ENCODE measurements at regions not wholly inside any gene's neighbourhood (a gene's known extent, or its start where the extent isn't known, plus 50 kb on each side); places are given as distances from the start of the nearest gene placed in this dataset.

GRCh38 chr2:76378140-76378539 is 667.4 kb upstream of the GCFC2 start:
- Histone ChIP-seq H3K4me3 (ENCODE audit: insufficient read length, low read depth) (no peak overlapping the region), H3K9me3 (ENCODE audit: insufficient read depth, low read length) (no peaks in the 10 kb centered on the region), H3K9ac (ENCODE audit: insufficient read length, low read depth) (no peak overlapping the region), H3K27me3 (ENCODE audit: insufficient read depth, insufficient read length) (no peaks in the 10 kb centered on the region), H3K4me1 (ENCODE audit: insufficient read depth, insufficient read length) (no peaks in the 10 kb centered on the region), H3K36me3 (ENCODE audit: insufficient read depth, insufficient read length, low read length) (no peaks in the 10 kb centered on the region)
- TF ChIP-seq ZNF274 (IDR thresholded peaks at IDR 0.05; ENCODE audit: low read depth, low read length) (no peak), SUZ12 (IDR thresholded peaks at IDR 0.05; ENCODE audit: extremely low read depth, insufficient read depth, insufficient read length) (no peak), YY1 (IDR thresholded peaks at IDR 0.05; ENCODE audit: insufficient read depth, insufficient read length) (no peak)
- DNase-seq (ENCODE audit: low read depth, low spot score), result no peak

GRCh38 chr2:76341439-76341838 is 630.7 kb upstream of the GCFC2 start:
- no peak for DNase-seq (ENCODE audit: low read depth, low spot score)
- Histone ChIP-seq H3K27me3 (ENCODE audit: insufficient read depth, insufficient read length) (no peaks in the 10 kb centered on the region), H3K4me3 (ENCODE audit: insufficient read length, low read depth) (no peak overlapping the region), H3K36me3 (ENCODE audit: insufficient read depth, insufficient read length, low read length) (no peaks in the 10 kb centered on the region), H3K9me3 (ENCODE audit: insufficient read depth, low read length) (no peaks in the 10 kb centered on the region), H3K4me1 (ENCODE audit: insufficient read depth, insufficient read length) (no peaks in the 10 kb centered on the region), H3K9ac (ENCODE audit: insufficient read length, low read depth) (no peak overlapping the region)
- TF ChIP-seq SUZ12 (IDR thresholded peaks at IDR 0.05; ENCODE audit: extremely low read depth, insufficient read depth, insufficient read length) (no peak), YY1 (IDR thresholded peaks at IDR 0.05; ENCODE audit: insufficient read depth, insufficient read length) (no peak), ZNF274 (IDR thresholded peaks at IDR 0.05; ENCODE audit: low read depth, low read length) (no peak)

GRCh38 chr2:76332871-76333270 is 622.2 kb upstream of the GCFC2 start:
- no peak for DNase-seq (ENCODE audit: low read depth, low spot score)
- Histone ChIP-seq H3K9me3 (ENCODE audit: insufficient read depth, low read length) (no peaks in the 10 kb centered on the region), H3K36me3 (ENCODE audit: insufficient read depth, insufficient read length, low read length) (no peaks in the 10 kb centered on the region), H3K4me1 (ENCODE audit: insufficient read depth, insufficient read length) (no peaks in the 10 kb centered on the region), H3K27me3 (ENCODE audit: insufficient read depth, insufficient read length) (no peaks in the 10 kb centered on the region), H3K4me3 (ENCODE audit: insufficient read length, low read depth) (no peak overlapping the region), H3K9ac (ENCODE audit: insufficient read length, low read depth) (no peak overlapping the region)
- no peak for TF ChIP-seq YY1 (IDR thresholded peaks at IDR 0.05; ENCODE audit: insufficient read depth, insufficient read length)
- no peak for TF ChIP-seq ZNF274 (IDR thresholded peaks at IDR 0.05; ENCODE audit: low read depth, low read length)
- no peak for TF ChIP-seq SUZ12 (IDR thresholded peaks at IDR 0.05; ENCODE audit: extremely low read depth, insufficient read depth, insufficient read length)

- H3K36me3 ChIP-seq (ENCODE audit: insufficient read depth, insufficient read length, low read length), result no peaks in the 10 kb centered on the region
- TF ChIP-seq SUZ12 (IDR thresholded peaks at IDR 0.05; ENCODE audit: extremely low read depth, insufficient read depth, insufficient read length), result no peak
- no peak for TF ChIP-seq YY1 (IDR thresholded peaks at IDR 0.05; ENCODE audit: insufficient read depth, insufficient read length)
- no peak for TF ChIP-seq ZNF274 (IDR thresholded peaks at IDR 0.05; ENCODE audit: low read depth, low read length)
- no peaks in the 10 kb centered on the region for H3K9me3 ChIP-seq (ENCODE audit: insufficient read depth, low read length)
- H3K9ac ChIP-seq (ENCODE audit: insufficient read length, low read depth), result no peak overlapping the region
- H3K4me1 ChIP-seq (ENCODE audit: insufficient read depth, insufficient read length), result no peaks in the 10 kb centered on the region
- DNase-seq (ENCODE audit: low read depth, low spot score), result no peak
- H3K27me3 ChIP-seq (ENCODE audit: insufficient read depth, insufficient read length), result no peaks in the 10 kb centered on the region
- no peak overlapping the region for H3K4me3 ChIP-seq (ENCODE audit: insufficient read length, low read depth)
These were observed 620.1 kb upstream of the GCFC2 start for GRCh38 chr2:76330865-76331264.

- H3K4me1 ChIP-seq (ENCODE audit: insufficient read depth, insufficient read length), result no peaks in the 10 kb centered on the region
- TF ChIP-seq ZNF274 (IDR thresholded peaks at IDR 0.05; ENCODE audit: low read depth, low read length), result no peak
- no peak for TF ChIP-seq YY1 (IDR thresholded peaks at IDR 0.05; ENCODE audit: insufficient read depth, insufficient read length)
- no peak for TF ChIP-seq SUZ12 (IDR thresholded peaks at IDR 0.05; ENCODE audit: extremely low read depth, insufficient read depth, insufficient read length)
- no peak overlapping the region for H3K4me3 ChIP-seq (ENCODE audit: insufficient read length, low read depth)
- H3K9ac ChIP-seq (ENCODE audit: insufficient read length, low read depth), result no peak overlapping the region
- H3K36me3 ChIP-seq (ENCODE audit: insufficient read depth, insufficient read length, low read length), result no peaks in the 10 kb centered on the region
- no peaks in the 10 kb centered on the region for H3K9me3 ChIP-seq (ENCODE audit: insufficient read depth, low read length)
- H3K27me3 ChIP-seq (ENCODE audit: insufficient read depth, insufficient read length), result no peaks in the 10 kb centered on the region
- DNase-seq (ENCODE audit: low read depth, low spot score), result no peak
These were observed 615.9 kb upstream of the GCFC2 start for GRCh38 chr2:76326636-76327035.

GRCh38 chr2:76323381-76323780 is 612.7 kb upstream of the GCFC2 start:
- H3K4me3 ChIP-seq (ENCODE audit: insufficient read length, low read depth), result no peak overlapping the region
- DNase-seq (ENCODE audit: low read depth, low spot score), result no peak
- no peaks in the 10 kb centered on the region for H3K36me3 ChIP-seq (ENCODE audit: insufficient read depth, insufficient read length, low read length)
- TF ChIP-seq YY1 (IDR thresholded peaks at IDR 0.05; ENCODE audit: insufficient read depth, insufficient read length) (no peak), SUZ12 (IDR thresholded peaks at IDR 0.05; ENCODE audit: extremely low read depth, insufficient read depth, insufficient read length) (no peak), ZNF274 (IDR thresholded peaks at IDR 0.05; ENCODE audit: low read depth, low read length) (no peak)
- no peaks in the 10 kb centered on the region for H3K27me3 ChIP-seq (ENCODE audit: insufficient read depth, insufficient read length)
- H3K9ac ChIP-seq (ENCODE audit: insufficient read length, low read depth), result no peak overlapping the region
- no peaks in the 10 kb centered on the region for H3K4me1 ChIP-seq (ENCODE audit: insufficient read depth, insufficient read length)
- no peaks in the 10 kb centered on the region for H3K9me3 ChIP-seq (ENCODE audit: insufficient read depth, low read length)

GRCh38 chr2:76320716-76321115 is 610.0 kb upstream of the GCFC2 start:
- H3K4me1 ChIP-seq (ENCODE audit: insufficient read depth, insufficient read length), result no peaks in the 10 kb centered on the region
- no peak for DNase-seq (ENCODE audit: low read depth, low spot score)
- H3K36me3 ChIP-seq (ENCODE audit: insufficient read depth, insufficient read length, low read length), result no peaks in the 10 kb centered on the region
- H3K4me3 ChIP-seq (ENCODE audit: insufficient read length, low read depth), result no peak overlapping the region
- H3K9me3 ChIP-seq (ENCODE audit: insufficient read depth, low read length), result no peaks in the 10 kb centered on the region
- TF ChIP-seq YY1 (IDR thresholded peaks at IDR 0.05; ENCODE audit: insufficient read depth, insufficient read length) (no peak), ZNF274 (IDR thresholded peaks at IDR 0.05; ENCODE audit: low read depth, low read length) (no peak)
- H3K27me3 ChIP-seq (ENCODE audit: insufficient read depth, insufficient read length), result no peaks in the 10 kb centered on the region
- no peak overlapping the region for H3K9ac ChIP-seq (ENCODE audit: insufficient read length, low read depth)

Data from NT2/D1 (cell line).